HG02571 (cell line): ENCODE measurements at regions not wholly inside any gene's neighbourhood (a gene's known extent, or its start where the extent isn't known, plus 50 kb on each side); places are given as distances from the start of the nearest gene placed in this dataset.

Experiments
- ATAC-seq: cut with Tn5 transposase; IDR thresholded peaks from one replicate; pipeline ENCODE4 v1.9.1; 2021; ENCODE audit warnings: mild to moderate bottlenecking, moderate library complexity; ENCODE audit not compliant: unreplicated experiment

GRCh38 chr18:78699499-78699898 lies 280.1 kb upstream of the SALL3 start:
- ATAC-seq: no peak

GRCh38 chr18:78701771-78702396 lies 277.7 kb upstream of the SALL3 start:
- ATAC-seq: no peak

GRCh38 chr18:78703291-78703690 lies 276.3 kb upstream of the SALL3 start:
- no peak for ATAC-seq

GRCh38 chr18:78704971-78705461 lies 274.6 kb upstream of the SALL3 start:
- no peak for ATAC-seq

GRCh38 chr18:78709261-78709809 lies 270.3 kb upstream of the SALL3 start:
- no peak for ATAC-seq

- ATAC-seq: no peak
Measured at GRCh38 chr18:78711316-78711715, 268.3 kb upstream of the SALL3 start.

GRCh38 chr18:78711971-78712370 lies 267.6 kb upstream of the SALL3 start:
- ATAC-seq: no peak

GRCh38 chr18:78713069-78713468 lies 266.5 kb upstream of the SALL3 start:
- no peak for ATAC-seq

GRCh38 chr18:78713726-78714125 lies 265.9 kb upstream of the SALL3 start:
- ATAC-seq: no peak

- ATAC-seq: no peak
Measured at GRCh38 chr18:78716022-78716421, 263.6 kb upstream of the SALL3 start.

- no peak for ATAC-seq
Measured at GRCh38 chr18:78716581-78716980, 263.0 kb upstream of the SALL3 start.

- ATAC-seq: no peak
Measured at GRCh38 chr18:78717051-78717765, 262.4 kb upstream of the SALL3 start.

GRCh38 chr18:78717766-78718150 lies 261.9 kb upstream of the SALL3 start:
- no peak for ATAC-seq

GRCh38 chr18:78719821-78720220 lies 259.8 kb upstream of the SALL3 start:
- no peak for ATAC-seq

- ATAC-seq: no peak
Measured at GRCh38 chr18:78720456-78721237, 259.0 kb upstream of the SALL3 start.

- ATAC-seq: no peak
Measured at GRCh38 chr18:78721238-78721875, 258.3 kb upstream of the SALL3 start.

- ATAC-seq: no peak
Measured at GRCh38 chr18:78721981-78722380, 257.6 kb upstream of the SALL3 start.

- ATAC-seq: no peak
Measured at GRCh38 chr18:78722386-78722785, 257.2 kb upstream of the SALL3 start.

- no peak for ATAC-seq
Measured at GRCh38 chr18:78722929-78723710, 256.5 kb upstream of the SALL3 start.

- no peak for ATAC-seq
Measured at GRCh38 chr18:78724214-78724914, 255.3 kb upstream of the SALL3 start.
